Neural cell (in vitro differentiated cells): ENCODE measurements at regions not wholly inside any gene's neighbourhood (a gene's known extent, or its start where the extent isn't known, plus 50 kb on each side); places are given as distances from the start of the nearest gene placed in this dataset.

ENCODE experiments used
- EP300 ChIP-seq: fragments of 450-650 bp; conservative IDR thresholded peaks from 2 replicates; pipeline ENCODE4 v1.6.1; 2014; ENCODE audit warnings: antibody characterized with exemption, mild to moderate bottlenecking, moderate library complexity; ENCODE audit not compliant: poor library complexity, severe bottlenecking
- EZH2 ChIP-seq: fragments of 200-600, 300-800 bp; shearing (Covaris generic), sonication (generic); IDR thresholded peaks from 2 replicates; pipeline ENCODE4 v1.6.1; 2014; ENCODE audit warnings: antibody characterized with exemption, low read length, borderline replicate concordance, mild to moderate bottlenecking; ENCODE audit not compliant: insufficient read depth, poor library complexity, severe bottlenecking
- MXI1 ChIP-seq: fragments of 450-650 bp; conservative IDR thresholded peaks from 2 replicates; pipeline ENCODE4 v1.6.1; 2014; ENCODE audit warnings: antibody characterized with exemption, mild to moderate bottlenecking; ENCODE audit not compliant: poor library complexity, severe bottlenecking
- SMC3 ChIP-seq: fragments of 450-650 bp; conservative IDR thresholded peaks from 2 replicates; pipeline ENCODE4 v1.6.1; 2014; ENCODE audit warnings: antibody characterized with exemption, mild to moderate bottlenecking, moderate library complexity; ENCODE audit not compliant: poor library complexity
- TF ChIP-seq, protein P1 (sequence below): fragments of 450-650 bp; IDR thresholded peaks from 2 replicates; pipeline ENCODE4 v1.5.1; 2014; ENCODE audit warnings: antibody characterized with exemption, mild to moderate bottlenecking, moderate library complexity; ENCODE audit not compliant: poor library complexity, severe bottlenecking
- TF ChIP-seq, protein P2 (sequence below): IDR thresholded peaks from 2 replicates; pipeline ENCODE4 v1.6.1; 2012; ENCODE audit warnings: borderline replicate concordance

DNA sequence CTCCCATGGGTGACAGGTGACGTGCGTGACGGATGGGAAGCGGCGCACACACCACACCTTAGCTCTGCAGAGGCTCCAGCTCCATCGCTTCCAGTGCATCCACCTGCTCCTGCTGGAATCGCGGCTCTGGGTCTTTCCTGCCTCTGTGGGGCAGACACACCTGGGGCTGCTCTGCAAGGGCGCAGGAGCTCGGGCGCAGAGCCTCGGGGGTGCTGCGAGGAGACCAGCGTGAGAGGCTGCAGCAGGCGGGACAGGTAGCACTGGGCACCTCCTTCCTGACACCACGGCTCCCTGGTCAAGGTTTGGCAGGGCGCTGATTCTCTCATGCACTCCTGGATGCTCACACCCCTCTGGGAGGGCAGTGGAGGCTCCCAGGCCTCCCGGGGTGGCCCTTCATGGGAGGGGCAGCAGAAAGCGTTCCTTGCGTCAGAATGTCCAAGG, 1494.3 kb downstream of the BRD1 start:
- TF ChIP-seq, protein P1, sequence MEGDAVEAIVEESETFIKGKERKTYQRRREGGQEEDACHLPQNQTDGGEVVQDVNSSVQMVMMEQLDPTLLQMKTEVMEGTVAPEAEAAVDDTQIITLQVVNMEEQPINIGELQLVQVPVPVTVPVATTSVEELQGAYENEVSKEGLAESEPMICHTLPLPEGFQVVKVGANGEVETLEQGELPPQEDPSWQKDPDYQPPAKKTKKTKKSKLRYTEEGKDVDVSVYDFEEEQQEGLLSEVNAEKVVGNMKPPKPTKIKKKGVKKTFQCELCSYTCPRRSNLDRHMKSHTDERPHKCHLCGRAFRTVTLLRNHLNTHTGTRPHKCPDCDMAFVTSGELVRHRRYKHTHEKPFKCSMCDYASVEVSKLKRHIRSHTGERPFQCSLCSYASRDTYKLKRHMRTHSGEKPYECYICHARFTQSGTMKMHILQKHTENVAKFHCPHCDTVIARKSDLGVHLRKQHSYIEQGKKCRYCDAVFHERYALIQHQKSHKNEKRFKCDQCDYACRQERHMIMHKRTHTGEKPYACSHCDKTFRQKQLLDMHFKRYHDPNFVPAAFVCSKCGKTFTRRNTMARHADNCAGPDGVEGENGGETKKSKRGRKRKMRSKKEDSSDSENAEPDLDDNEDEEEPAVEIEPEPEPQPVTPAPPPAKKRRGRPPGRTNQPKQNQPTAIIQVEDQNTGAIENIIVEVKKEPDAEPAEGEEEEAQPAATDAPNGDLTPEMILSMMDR = no peak
- TF ChIP-seq EP300 (no peak), SMC3 (no peak), EZH2 (no peak), MXI1 (no peak)
- TF ChIP-seq, protein P2, sequence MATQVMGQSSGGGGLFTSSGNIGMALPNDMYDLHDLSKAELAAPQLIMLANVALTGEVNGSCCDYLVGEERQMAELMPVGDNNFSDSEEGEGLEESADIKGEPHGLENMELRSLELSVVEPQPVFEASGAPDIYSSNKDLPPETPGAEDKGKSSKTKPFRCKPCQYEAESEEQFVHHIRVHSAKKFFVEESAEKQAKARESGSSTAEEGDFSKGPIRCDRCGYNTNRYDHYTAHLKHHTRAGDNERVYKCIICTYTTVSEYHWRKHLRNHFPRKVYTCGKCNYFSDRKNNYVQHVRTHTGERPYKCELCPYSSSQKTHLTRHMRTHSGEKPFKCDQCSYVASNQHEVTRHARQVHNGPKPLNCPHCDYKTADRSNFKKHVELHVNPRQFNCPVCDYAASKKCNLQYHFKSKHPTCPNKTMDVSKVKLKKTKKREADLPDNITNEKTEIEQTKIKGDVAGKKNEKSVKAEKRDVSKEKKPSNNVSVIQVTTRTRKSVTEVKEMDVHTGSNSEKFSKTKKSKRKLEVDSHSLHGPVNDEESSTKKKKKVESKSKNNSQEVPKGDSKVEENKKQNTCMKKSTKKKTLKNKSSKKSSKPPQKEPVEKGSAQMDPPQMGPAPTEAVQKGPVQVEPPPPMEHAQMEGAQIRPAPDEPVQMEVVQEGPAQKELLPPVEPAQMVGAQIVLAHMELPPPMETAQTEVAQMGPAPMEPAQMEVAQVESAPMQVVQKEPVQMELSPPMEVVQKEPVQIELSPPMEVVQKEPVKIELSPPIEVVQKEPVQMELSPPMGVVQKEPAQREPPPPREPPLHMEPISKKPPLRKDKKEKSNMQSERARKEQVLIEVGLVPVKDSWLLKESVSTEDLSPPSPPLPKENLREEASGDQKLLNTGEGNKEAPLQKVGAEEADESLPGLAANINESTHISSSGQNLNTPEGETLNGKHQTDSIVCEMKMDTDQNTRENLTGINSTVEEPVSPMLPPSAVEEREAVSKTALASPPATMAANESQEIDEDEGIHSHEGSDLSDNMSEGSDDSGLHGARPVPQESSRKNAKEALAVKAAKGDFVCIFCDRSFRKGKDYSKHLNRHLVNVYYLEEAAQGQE = no peak
